Smooth muscle cell (in vitro differentiated cells): ENCODE measurements at regions not wholly inside any gene's neighbourhood (a gene's known extent, or its start where the extent isn't known, plus 50 kb on each side); places are given as distances from the start of the nearest gene placed in this dataset.

ENCODE experiments used
- DNase-seq: peaks from one replicate; lab custom pipeline; 2025; ENCODE audit not compliant: unreplicated experiment; lab: John Stamatoyannopoulos, UW
- H2AFZ ChIP-seq: fragments of 200-600 bp; sonication (generic); 2 replicates; pipeline ENCODE4 v1.6.0; 2016; ENCODE audit warnings: antibody characterized with exemption, low read depth, mild to moderate bottlenecking
- H3F3A ChIP-seq: fragments of 200-600 bp; sonication (generic); 2 replicates; pipeline ENCODE4 v1.6.0; 2017; ENCODE audit warnings: antibody characterized with exemption, low read depth
- H3K27ac ChIP-seq: fragments of 200-600 bp; sonication (generic); 2 replicates; pipeline ENCODE4 v1.5.1; 2016; ENCODE audit warnings: low read depth, mild to moderate bottlenecking
- H3K27me3 ChIP-seq: fragments of 200-600 bp; sonication (generic); 2 replicates; pipeline ENCODE4 v1.6.1; 2016; ENCODE audit warnings: low read depth, mild to moderate bottlenecking
- H3K36me3 ChIP-seq: fragments of 200-600 bp; sonication (generic); 2 replicates; pipeline ENCODE4 v1.5.1; 2016; ENCODE audit warnings: low read depth
- H3K4me1 ChIP-seq: fragments of 200-600 bp; sonication (generic); 2 replicates; pipeline ENCODE4 v1.5.1; 2016; ENCODE audit warnings: low read depth
- H3K4me2 ChIP-seq: fragments of 200-600 bp; sonication (generic); 2 replicates; pipeline ENCODE4 v1.6.0; 2016; ENCODE audit warnings: mild to moderate bottlenecking
- H3K4me3 ChIP-seq: fragments of 200-600 bp; sonication (generic); 2 replicates; pipeline ENCODE4 v1.5.1; 2016; ENCODE audit warnings: mild to moderate bottlenecking
- H3K79me2 ChIP-seq: fragments of 200-600 bp; sonication (generic); 2 replicates; pipeline ENCODE4 v1.6.0; 2016; ENCODE audit warnings: low read depth, mild to moderate bottlenecking
- H3K9ac ChIP-seq: fragments of 200-600 bp; sonication (generic); 2 replicates; pipeline ENCODE4 v1.6.0; 2016; ENCODE audit warnings: low read depth
- H3K9me3 ChIP-seq: fragments of 200-600 bp; sonication (generic); replicated peaks from 2 replicates; pipeline ENCODE4 v1.5.1; 2016; ENCODE audit warnings: low read depth
- H4K20me1 ChIP-seq: fragments of 200-600 bp; sonication (generic); 2 replicates; pipeline ENCODE4 v1.6.0; 2016; ENCODE audit warnings: low read depth
- CTCF ChIP-seq: fragments of 200-600 bp; sonication (generic); IDR thresholded peaks from 2 replicates; pipeline ENCODE4 v1.5.1; 2017; ENCODE audit warnings: borderline replicate concordance, mild to moderate bottlenecking, antibody characterized with exemption; ENCODE audit not compliant: insufficient read depth, poor library complexity, severe bottlenecking
- WGBS: methylation state at CpG from one replicate; pipeline ENCODE4 v1.1.7; 2016; ENCODE audit warnings: low lambda C conversion rate; 5-methylcytosine and 5-hydroxymethylcytosine counted together

- DNase-seq: no peak
- Histone ChIP-seq H3K9ac (no peak overlapping the region), H3K27ac (no peak overlapping the region), H3K4me2 (no peak overlapping the region), H3K4me1 (no peaks in the 10 kb centered on the region), H2AFZ (no peak overlapping the region), H3K27me3 (no peaks in the 10 kb centered on the region), H3K4me3 (no peak overlapping the region), H3K9me3 (no peaks in the 10 kb centered on the region), H3K36me3 (no peaks in the 10 kb centered on the region), H4K20me1 (no peaks in the 10 kb centered on the region), H3F3A (no peaks in the 10 kb centered on the region), H3K79me2 (no peaks in the 10 kb centered on the region)
- WGBS: 87% methylated on average over 7 of the region's 7 CpGs
- no peak for TF ChIP-seq CTCF
Measured at GRCh38 chr5:2125901-2126265, 243.2 kb upstream of the IRX4 start.

- Histone ChIP-seq H3K4me1 (no peaks in the 10 kb centered on the region), H3K9ac (no peak overlapping the region), H2AFZ (no peak overlapping the region), H3K4me2 (no peak overlapping the region), H4K20me1 (no peaks in the 10 kb centered on the region), H3K36me3 (no peaks in the 10 kb centered on the region), H3K4me3 (no peak overlapping the region), H3K79me2 (no peaks in the 10 kb centered on the region), H3F3A (no peaks in the 10 kb centered on the region), H3K27ac (no peak overlapping the region), H3K9me3 (no peaks in the 10 kb centered on the region), H3K27me3 (no peaks in the 10 kb centered on the region)
- WGBS: 63% methylated on average over 8 of the region's 8 CpGs
- TF ChIP-seq CTCF: no peak
- DNase-seq: no peak
Measured at GRCh38 chr5:2125171-2125900, 242.6 kb upstream of the IRX4 start.

- no peaks in the 10 kb centered on the region for H3K79me2 ChIP-seq
- H3F3A ChIP-seq: no peaks in the 10 kb centered on the region
- H3K9ac ChIP-seq: no peak overlapping the region
- no peak overlapping the region for H3K4me3 ChIP-seq
- DNase-seq: no peak
- 92% methylated on average over 14 of the region's 14 CpGs for WGBS
- TF ChIP-seq CTCF: no peak
- no peak overlapping the region for H3K4me2 ChIP-seq
- no peak overlapping the region for H3K27ac ChIP-seq
- no peaks in the 10 kb centered on the region for H3K27me3 ChIP-seq
- no peaks in the 10 kb centered on the region for H3K9me3 ChIP-seq
- H4K20me1 ChIP-seq: no peaks in the 10 kb centered on the region
- H3K4me1 ChIP-seq: no peaks in the 10 kb centered on the region
- no peak overlapping the region for H2AFZ ChIP-seq
- no peaks in the 10 kb centered on the region for H3K36me3 ChIP-seq
Measured at GRCh38 chr5:2124434-2125170, 241.9 kb upstream of the IRX4 start.
